Bronchial epithelial cell (primary cell): ENCODE measurements at regions not wholly inside any gene's neighbourhood (a gene's known extent, or its start where the extent isn't known, plus 50 kb on each side); places are given as distances from the start of the nearest gene placed in this dataset.

Experiments
- DNase-seq: peaks from one replicate; pipeline ENCODE4 v3.0.0-alpha.2; 2010; ENCODE audit warnings: low read depth
- FAIRE-seq: peaks from 2 replicates; lab custom pipeline; 2011; peaks lifted over from hg19 to GRCh38; lab: Jason Lieb, UNC
- H3K27me3 ChIP-seq: 2 replicates; pipeline ENCODE4 v1.5.1; 2011; ENCODE audit warnings: low read length; ENCODE audit not compliant: control insufficient read depth, insufficient read depth
- H3K36me3 ChIP-seq: 2 replicates; pipeline ENCODE4 v1.5.1; 2011; ENCODE audit warnings: low read length; ENCODE audit not compliant: control insufficient read depth, insufficient read depth
- H3K4me3 ChIP-seq: 2 replicates; pipeline ENCODE4 v1.5.1; 2011; ENCODE audit warnings: mild to moderate bottlenecking, low read depth, low read length, control low read depth
- CTCF ChIP-seq: IDR thresholded peaks from 2 replicates; pipeline ENCODE4 v1.5.1; 2011; ENCODE audit warnings: mild to moderate bottlenecking, moderate library complexity, low read length, control low read depth, inconsistent platforms; ENCODE audit not compliant: insufficient read depth, severe bottlenecking

GRCh38 chr16:86408685-86409084 lies 101.6 kb upstream of the FOXF1 start:
- FAIRE-seq, result no peak
- Histone ChIP-seq H3K4me3 (no peak overlapping the region), H3K36me3 (no peaks in the 10 kb centered on the region), H3K27me3 (no peaks in the 10 kb centered on the region)
- no peak for TF ChIP-seq CTCF
- no peak for DNase-seq

DNA sequence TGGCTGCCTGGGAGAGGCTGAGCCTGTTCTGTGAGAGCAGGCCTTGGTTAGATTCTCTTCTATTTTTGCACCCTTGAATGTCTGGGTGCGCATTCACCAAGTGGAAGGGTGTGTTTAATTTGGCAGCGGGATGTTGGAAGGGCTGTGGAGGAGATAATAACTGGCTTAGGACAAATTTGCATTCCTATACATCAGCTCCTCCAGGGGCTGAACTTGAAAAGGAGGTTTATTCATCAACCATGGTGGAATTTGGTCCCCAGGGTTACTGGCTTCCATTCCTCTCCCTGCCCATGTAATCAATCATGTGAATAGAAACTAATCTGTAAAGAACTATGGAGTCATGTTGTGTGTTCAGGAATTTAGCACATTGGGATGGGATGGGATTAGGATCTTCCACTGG lies 100.2 kb upstream of the FOXF1 start:
- no peaks in the 10 kb centered on the region for H3K27me3 ChIP-seq
- no peak for TF ChIP-seq CTCF

DNA sequence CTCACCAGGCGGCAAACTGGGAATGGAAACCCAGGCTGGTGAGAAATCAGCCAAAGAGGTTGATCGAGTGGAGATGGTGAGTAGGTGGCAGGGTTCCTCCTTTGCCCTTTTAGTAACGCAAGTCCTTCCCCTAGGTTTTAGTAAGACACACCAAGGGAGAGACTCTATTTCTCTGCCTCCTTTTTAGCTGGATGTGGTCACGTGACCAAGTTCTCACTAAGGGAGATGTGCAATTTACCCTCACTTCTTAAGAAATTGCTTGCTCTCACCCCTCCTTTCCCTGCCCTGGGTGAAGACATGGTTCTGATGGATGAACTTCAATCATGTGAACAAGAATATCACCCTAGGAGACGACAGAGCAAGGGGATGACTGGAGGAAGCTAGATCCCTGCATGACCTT lies 99.8 kb upstream of the FOXF1 start:
- FAIRE-seq (no peak), DNase-seq (no peak)
- Histone ChIP-seq H3K27me3 (no peaks in the 10 kb centered on the region), H3K4me3 (no peak overlapping the region), H3K36me3 (no peaks in the 10 kb centered on the region)
- TF ChIP-seq CTCF, result no peak

More for the DNA sequence above, 100.2 kb upstream of the FOXF1 start:
- no peaks in the 10 kb centered on the region for H3K36me3 ChIP-seq
- FAIRE-seq (no peak), DNase-seq (no peak)
- no peak overlapping the region for H3K4me3 ChIP-seq

DNA sequence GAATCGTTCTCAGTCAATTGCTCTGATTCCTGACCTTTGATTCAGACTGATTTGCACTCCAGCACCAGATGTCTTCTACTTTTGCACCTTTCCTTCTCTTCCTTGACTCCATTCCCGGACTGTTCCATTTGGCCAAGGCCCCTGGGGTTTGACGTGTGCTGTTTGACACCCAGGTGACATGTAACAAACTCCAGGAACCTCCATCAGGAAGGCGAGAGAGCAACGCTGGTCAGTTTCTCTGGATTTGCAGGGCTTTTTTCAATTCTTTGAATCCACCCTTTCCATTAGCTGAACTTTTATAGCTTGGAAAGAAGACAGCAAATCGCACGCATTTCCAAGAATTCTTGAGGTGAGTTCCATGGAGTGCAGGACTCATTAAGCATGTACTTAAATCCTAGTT lies 98.4 kb upstream of the FOXF1 start:
- FAIRE-seq, result no peak
- no peak overlapping the region for H3K4me3 ChIP-seq
- H3K27me3 ChIP-seq, result no peaks in the 10 kb centered on the region
- no peak for DNase-seq
- no peaks in the 10 kb centered on the region for H3K36me3 ChIP-seq
- TF ChIP-seq CTCF, result no peak

GRCh38 chr16:86414991-86415740 lies 95.2 kb upstream of the FOXF1 start:
- no peaks in the 10 kb centered on the region for H3K27me3 ChIP-seq
- FAIRE-seq, result no peak
- no peak for TF ChIP-seq CTCF
- H3K36me3 ChIP-seq, result no peaks in the 10 kb centered on the region
- DNase-seq, result no peak
- H3K4me3 ChIP-seq, result no peak overlapping the region

GRCh38 chr16:86418981-86419380 lies 91.3 kb upstream of the FOXF1 start:
- Histone ChIP-seq H3K27me3 (no peaks in the 10 kb centered on the region), H3K36me3 (no peaks in the 10 kb centered on the region), H3K4me3 (no peak overlapping the region)
- DNase-seq (no peak), FAIRE-seq (no peak)
- TF ChIP-seq CTCF, result no peak
